T1000 (cell line): ENCODE measurements at regions not wholly inside any gene's neighbourhood (a gene's known extent, or its start where the extent isn't known, plus 50 kb on each side); places are given as distances from the start of the nearest gene placed in this dataset.

Experiments used
- DNase-seq: peaks from one replicate; lab custom pipeline; 2025; ENCODE audit warnings: mixed read lengths; lab: John Stamatoyannopoulos, UW

DNA sequence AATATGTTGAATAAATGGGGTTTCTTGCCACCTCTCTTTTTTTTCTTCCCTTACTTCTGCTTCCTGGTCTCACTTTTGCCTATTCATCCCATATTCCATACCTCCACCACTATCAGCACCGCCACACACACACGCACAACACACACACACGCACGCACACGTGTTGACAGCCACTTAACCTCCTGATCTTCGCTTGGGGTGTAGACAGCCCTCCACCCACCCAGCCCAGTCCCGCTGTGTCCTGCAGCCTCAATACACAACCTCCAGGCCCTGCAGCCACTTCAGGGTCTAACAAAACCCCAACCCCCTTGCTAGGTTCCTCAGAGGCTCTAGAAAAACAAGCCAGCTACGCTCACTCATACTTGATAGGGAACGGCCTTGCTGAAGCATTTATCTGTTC lies 72.3 kb downstream of the LINC00237 start:
- no peak for DNase-seq

DNA sequence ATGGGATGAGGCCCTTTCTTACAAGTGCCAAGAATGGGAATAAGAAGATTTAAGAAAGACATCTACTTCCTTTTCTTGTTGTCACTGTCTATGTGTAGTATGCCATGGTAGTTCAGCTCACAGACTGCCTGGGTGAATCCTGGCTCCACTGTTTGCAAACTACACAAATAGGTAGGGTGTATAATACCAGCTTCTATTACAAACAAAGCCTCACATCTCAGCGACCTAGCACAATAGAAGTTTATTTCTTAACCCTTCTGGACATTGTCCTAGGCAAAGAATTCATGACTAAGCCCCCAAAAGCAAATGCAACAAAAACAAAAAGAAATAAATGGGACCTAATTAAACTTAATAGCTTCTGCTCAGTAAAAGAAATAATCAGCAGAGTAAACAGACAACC lies 74.5 kb downstream of the LINC00237 start:
- DNase-seq, result no peak

DNA sequence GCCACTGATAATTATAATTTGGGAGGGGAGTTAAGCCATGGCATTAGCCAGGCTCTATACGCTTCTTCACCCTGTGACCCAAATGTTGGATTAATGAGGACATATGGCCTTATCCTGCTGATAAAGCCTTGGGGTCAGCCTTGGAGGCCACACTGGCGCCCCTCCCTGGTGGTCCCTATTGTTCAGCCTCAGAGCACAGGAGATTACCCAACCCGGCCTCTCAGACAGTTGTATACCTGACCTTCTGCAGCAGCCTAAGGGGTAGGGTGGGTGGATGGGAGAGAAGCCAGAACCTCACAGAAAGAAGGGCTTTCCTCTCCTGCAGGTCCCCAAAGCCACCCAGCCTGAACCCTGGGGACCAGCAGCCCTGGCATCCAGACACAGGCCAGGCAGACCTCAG lies 76.8 kb downstream of the LINC00237 start:
- DNase-seq, result no peak

DNA sequence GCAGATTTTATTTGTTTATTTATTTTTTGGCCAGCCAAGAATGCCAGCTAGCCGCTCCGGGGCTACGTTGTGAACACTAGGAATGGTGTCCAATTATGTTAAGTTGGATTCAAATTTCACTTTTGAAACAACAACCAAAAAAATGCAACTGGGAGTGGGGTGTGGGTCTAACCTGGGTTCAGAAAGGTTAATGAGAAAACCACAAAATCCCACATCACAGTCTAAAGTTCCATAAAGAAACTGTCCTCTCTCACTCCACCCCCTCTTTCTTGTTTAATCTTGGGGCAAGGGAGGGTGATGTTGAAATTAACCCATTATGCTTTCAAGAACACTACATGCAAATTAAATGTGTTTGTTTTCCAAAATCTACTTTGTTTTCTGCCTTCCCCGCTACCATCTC lies 77.2 kb downstream of the LINC00237 start:
- no peak for DNase-seq

- DNase-seq, result no peak
Observed at GRCh38 chr20:21028436-21028835, 77.7 kb downstream of the LINC00237 start.

DNA sequence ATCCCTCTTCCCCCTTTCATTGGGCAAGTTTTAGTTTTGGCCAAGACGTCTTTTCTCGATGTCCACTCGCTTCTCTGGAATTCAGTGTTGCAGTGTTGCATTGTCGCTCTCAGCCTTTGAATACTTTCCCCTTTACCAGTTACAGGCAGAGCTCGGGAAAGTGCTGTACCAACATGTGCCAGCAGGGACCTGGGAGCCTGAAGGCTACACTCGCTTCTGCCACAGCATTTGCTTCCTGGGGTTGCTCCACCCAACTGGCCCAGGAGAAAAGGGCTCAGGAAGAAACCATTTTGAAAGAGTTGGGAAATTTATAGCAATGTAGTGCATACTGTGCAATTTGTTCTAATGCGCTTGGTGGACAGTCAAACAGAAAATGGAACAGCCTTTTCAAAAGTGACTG lies 78.6 kb downstream of the LINC00237 start:
- DNase-seq, result no peak

GRCh38 chr20:21026951-21027350 lies 79.2 kb downstream of the LINC00237 start:
- no peak for DNase-seq

GRCh38 chr20:21024420-21024819 lies 81.7 kb downstream of the LINC00237 start:
- no peak for DNase-seq

GRCh38 chr20:21022925-21023324 lies 83.2 kb downstream of the LINC00237 start:
- no peak for DNase-seq

- DNase-seq, result no peak
Observed at GRCh38 chr20:21021472-21021790, 84.7 kb downstream of the LINC00237 start.

GRCh38 chr20:21020659-21021471 lies 85.3 kb downstream of the LINC00237 start:
- DNase-seq, result no peak

DNA sequence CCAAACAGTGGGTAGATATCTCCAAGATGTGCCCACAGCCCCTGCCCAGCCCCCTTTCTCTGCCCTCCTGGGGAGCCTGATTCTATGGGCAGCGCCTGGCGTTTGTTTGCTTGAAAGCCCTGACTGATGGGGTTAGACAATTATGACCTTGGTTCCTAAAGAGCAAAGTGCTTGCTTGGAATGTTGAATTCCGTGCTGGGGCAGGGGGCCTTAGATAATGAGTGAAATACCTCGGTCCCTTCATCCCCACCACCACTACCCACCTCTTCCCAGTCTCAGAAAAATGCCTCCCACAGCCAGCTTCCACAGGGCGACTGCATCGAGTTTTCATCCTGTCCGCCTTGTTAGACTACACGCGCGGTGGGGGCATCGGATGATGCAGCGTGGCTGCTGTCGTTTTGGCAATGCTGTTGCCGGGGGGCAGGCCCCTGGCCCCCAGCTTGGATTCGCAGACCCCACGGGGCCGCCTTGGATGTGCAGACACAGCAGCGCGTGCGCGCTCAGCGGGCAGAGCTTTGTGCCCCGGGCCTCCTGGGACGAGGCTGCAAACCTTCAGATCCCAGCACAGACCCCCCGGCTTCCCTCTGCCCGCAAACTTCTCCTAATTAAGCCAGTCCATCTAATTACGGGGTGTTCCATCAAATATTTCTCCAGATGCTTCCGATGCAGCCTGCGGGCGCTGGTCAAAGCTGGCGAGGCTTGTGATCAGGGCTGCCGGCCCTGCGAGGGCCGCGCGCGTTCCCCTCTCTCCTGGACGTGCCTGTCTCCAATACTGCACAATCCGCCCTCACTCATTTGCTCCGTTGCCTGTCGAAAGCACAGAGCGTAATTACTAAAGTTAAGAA lies 86.1 kb downstream of the LINC00237 start:
- DNase-seq, result no peak

- DNase-seq, result no peak
Observed at GRCh38 chr20:21019468-21019813, 86.7 kb downstream of the LINC00237 start.

- no peak for DNase-seq
Observed at GRCh38 chr20:21018576-21018975, 87.6 kb downstream of the LINC00237 start.

GRCh38 chr20:21017528-21018085 lies 88.6 kb downstream of the LINC00237 start:
- no peak for DNase-seq

- no peak for DNase-seq
Observed at GRCh38 chr20:21016751-21017150, 89.4 kb downstream of the LINC00237 start.

GRCh38 chr20:21014528-21014927 lies 91.6 kb downstream of the LINC00237 start:
- DNase-seq, result no peak

DNA sequence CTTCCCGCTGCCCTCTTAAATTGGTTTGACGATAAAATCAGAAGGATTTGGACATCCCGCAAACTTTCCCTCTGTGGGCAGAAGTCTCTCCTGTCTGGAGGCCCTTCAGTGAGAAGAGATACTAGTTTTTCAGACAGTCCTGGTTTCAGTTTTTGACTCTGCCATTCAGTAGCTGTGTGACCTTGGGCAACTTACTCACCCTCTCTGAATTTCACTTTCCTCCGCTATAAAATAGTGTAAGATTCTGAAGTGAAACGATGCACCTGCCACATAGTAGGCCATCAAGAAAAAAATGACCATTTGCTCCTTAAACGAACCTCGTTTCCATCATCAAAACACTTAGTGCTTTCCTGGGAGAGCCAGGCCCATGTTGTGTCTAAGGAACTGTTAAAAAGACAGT lies 97.2 kb downstream of the LINC00237 start:
- no peak for DNase-seq

DNA sequence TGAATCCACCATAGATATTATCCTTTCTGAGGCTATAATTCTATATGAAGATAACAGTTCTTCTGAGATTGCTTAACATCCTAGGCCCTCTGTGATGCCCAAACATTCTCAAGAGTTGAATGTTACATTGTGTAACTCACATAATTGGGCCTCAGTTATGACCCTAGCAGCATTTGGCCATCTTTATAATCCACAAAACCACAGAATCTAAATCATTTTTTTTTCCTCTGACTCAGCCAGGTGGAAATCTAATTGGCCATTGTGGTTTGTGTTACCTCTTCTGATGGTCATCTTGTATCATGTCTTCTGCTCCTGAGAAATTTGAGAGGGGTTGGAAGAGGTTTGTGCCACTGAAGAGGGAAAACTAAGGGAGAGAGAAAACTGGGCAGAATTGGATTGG lies 99.5 kb downstream of the LINC00237 start:
- DNase-seq, result no peak

DNA sequence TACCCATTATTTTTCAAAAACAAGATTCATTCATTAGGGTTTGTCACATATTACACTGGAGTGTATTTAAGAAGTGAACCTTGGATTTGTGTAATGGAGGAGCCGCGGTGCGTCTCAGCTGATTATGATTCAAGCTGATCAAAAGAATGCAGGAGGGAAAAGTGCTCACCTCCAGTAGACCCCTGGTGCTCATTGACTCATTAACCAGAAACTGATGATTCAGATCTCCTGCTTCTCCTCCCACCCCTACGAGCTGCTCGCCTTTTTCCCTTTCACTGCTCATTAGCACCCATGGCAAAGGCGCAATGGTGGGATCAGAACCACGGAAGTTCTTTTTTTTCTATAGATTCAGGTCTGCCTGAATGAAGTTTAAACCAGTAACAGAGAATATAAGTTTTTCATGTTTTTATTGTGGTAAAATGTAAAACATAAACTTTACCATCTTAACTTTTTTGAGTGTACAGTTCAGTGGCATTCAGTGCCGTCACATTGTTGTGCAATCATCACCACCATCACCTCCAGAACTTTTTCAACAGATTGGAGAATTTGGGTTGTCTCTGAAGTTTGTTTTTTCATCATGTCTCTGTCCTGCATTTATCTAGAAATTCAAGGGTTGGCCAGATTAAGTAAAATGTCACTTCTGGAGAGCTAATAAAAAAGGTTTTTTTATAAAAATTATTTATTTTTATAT lies 101.6 kb downstream of the LINC00237 start:
- no peak for DNase-seq

GRCh38 chr20:21003902-21004301 lies 102.3 kb downstream of the LINC00237 start:
- no peak for DNase-seq

DNA sequence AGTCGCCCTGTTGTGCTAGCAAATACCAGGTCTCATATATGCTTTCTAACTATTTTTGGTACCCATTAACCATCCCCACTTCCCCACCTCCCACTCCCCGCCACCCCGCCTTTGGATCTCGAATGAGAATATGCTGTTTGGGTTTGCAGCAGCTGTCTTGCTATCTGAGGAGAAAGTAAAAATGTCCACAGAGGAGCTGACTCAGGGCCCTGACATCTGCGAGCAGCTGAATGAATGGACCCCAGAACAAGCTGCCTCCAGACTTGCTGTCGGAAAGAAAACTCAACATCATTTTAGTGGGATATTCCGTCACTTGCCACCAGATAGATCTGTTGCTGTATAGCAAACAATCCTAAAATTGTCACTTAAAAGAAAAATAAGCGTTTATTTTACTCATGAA lies 103.7 kb downstream of the LINC00237 start:
- no peak for DNase-seq

DNA sequence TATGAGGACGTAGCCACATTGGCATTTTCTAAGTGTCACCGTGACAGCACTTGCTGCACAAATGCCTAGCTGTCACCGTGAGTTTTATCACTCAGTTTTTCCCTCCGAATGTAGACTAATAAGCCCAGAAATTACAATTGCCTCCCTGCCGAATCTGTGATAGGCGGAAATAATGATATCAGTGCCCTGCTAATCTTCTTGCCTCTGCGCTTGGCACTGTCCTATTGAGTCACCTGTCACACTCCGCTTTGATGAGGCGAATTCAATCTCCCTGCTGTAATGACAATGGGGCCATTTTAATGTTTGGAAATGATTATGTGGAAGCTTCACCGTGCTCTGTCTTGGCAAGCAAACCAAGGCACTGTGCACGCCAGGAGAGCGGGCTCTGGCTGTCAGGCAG lies 112.8 kb downstream of the LINC00237 start:
- no peak for DNase-seq
